Adrenal gland (tissue), 9 donors: ENCODE measurements at regions not wholly inside any gene's neighbourhood (a gene's known extent, or its start where the extent isn't known, plus 50 kb on each side); places are given as distances from the start of the nearest gene placed in this dataset.
"Not testable (repeated sequence)": the region's sequence is repeated elsewhere in the genome, so short reads cannot be mapped to it uniquely, and the experiment has no call there.

ENCODE experiments used
- DNase-seq, 7 donors: peaks; one replicate each; pipeline ENCODE4 v3.0.0-alpha.2; 2019 to 2020
- H3K27ac ChIP-seq, 5 donors: fragments of 200-600 bp; sonication (generic) in 4 of 5; 1 replicate in 3 of 5; 2 replicates in 2 of 5; pipeline versions ENCODE4 v1.5.1 to v1.8.0; 2016 to 2020; ENCODE audit warnings: mild to moderate bottlenecking in 1 of 5
- H3K27me3 ChIP-seq: fragments of 200-600 bp; 2 replicates; pipeline ENCODE4 v1.8.0; 2021
- H3K36me3 ChIP-seq, 2 donors: fragments of 200-600 bp; replicated peaks in 1 of 2; 1 replicate in 1 of 2; 2 replicates in 1 of 2; pipeline versions ENCODE4 v1.5.1 to v1.8.0; 2018 to 2022
- H3K4me1 ChIP-seq, 2 donors: fragments of 200-600 bp; replicated peaks in 1 of 2; 1 replicate in 1 of 2; 2 replicates in 1 of 2; pipeline versions ENCODE4 v1.5.1 to v1.8.0; 2018 to 2021
- H3K4me3 ChIP-seq, 4 donors: fragments of 200-600 bp; sonication (generic) in 3 of 4; one replicate each; pipeline ENCODE4 v1.5.1; 2016 to 2018
- H3K9me3 ChIP-seq, 3 donors: fragments of 200-600 bp; sonication (generic) in 1 of 3; replicated peaks in 1 of 3; 1 replicate in 2 of 3; 2 replicates in 1 of 3; pipeline versions ENCODE4 v1.5.1 to v1.8.0; 2016 to 2021
- CTCF ChIP-seq, 6 experiments: fragments of 450-650 bp in 4 of 6; fragments of 200-600 bp in 2 of 6; sonication (generic) in 1 of 6; IDR thresholded peaks; 1 replicate in 5 of 6; 2 replicates in 1 of 6; pipeline versions ENCODE4 v1.5.1 to v1.8.0; 2016 to 2021; ENCODE audit warnings: antibody characterized with exemption in 6 of 6, mild to moderate bottlenecking in 2 of 6, moderate library complexity in 1 of 6
- POLR2A ChIP-seq, 2 donors: fragments of 450-650 bp; IDR thresholded peaks; one replicate each; pipeline ENCODE4 v1.6.1; 2017; ENCODE audit warnings: antibody characterized with exemption in 2 of 2, mild to moderate bottlenecking in 2 of 2, moderate library complexity in 1 of 2
- WGBS, 4 donors: extraction: QIAGEN DNeasy Blood & Tissue Kit in 2 of 4; methylation state at CpG; one replicate each; pipeline versions ENCODE4 v1.1.5 to v1.1.7; 2013 to 2017; 5-methylcytosine and 5-hydroxymethylcytosine counted together
- intact Hi-C, 2 donors: fragments of 100-400 bp; cut with DNase I; formaldehyde crosslinking; loops; one replicate each; pipeline versions ENCODE4 v1.14.1 to v1.15.0; 2022 to 2023
- donor health status: healthy with polysubstance abuse.
- donor health status: Bipolar disorder and iron deficiency.
- donor health status: DM: yes; HTN: yes; CAD: no.
- donor health status: DM: no; HTN: no; CAD: no.
- donor health status: DM: no; HTN: no; CAD: no.

GRCh38 chr15:26069231-26069641 is 206.1 kb upstream of the ATP10A start:
- peaks cover 4% of the 10 kb centered on the region for H3K27me3 ChIP-seq
- no peak overlapping the region for H3K4me3 ChIP-seq
- H3K27ac ChIP-seq = no peak overlapping the region
- H3K4me1 ChIP-seq = no peaks in the 10 kb centered on the region
- no peaks in the 10 kb centered on the region for H3K36me3 ChIP-seq
- DNase-seq = no peak
- 42 to 76% (median 57%) methylated on average over 1 of the region's 1 CpG for WGBS, 4 donors
- TF ChIP-seq POLR2A (IDR thresholded peaks at IDR 0.05) (no peak), CTCF (IDR thresholded peaks at IDR 0.05) (no peak)
- no peaks in the 10 kb centered on the region for H3K9me3 ChIP-seq
- intact Hi-C loops = no loop called here

GRCh38 chr15:26066896-26067295 is 203.8 kb upstream of the ATP10A start:
- no peaks in the 10 kb centered on the region for H3K36me3 ChIP-seq
- intact Hi-C loops = no loop called here
- H3K9me3 ChIP-seq = no peaks in the 10 kb centered on the region
- no peaks in the 10 kb centered on the region for H3K4me1 ChIP-seq
- no peak overlapping the region for H3K4me3 ChIP-seq
- DNase-seq = no peak
- no peak overlapping the region for H3K27ac ChIP-seq
- TF ChIP-seq POLR2A (IDR thresholded peaks at IDR 0.05) = no peak
- no peak for TF ChIP-seq CTCF (IDR thresholded peaks at IDR 0.05)
- H3K27me3 ChIP-seq = peaks cover 4% of the 10 kb centered on the region
- 19 to 33% (median 25%) methylated on average over 2 of the region's 2 CpGs for WGBS, 4 donors

- no peak for DNase-seq
These were observed 202.6 kb upstream of the ATP10A start for GRCh38 chr15:26065723-26066122.

GRCh38 chr15:26061248-26061647 is 198.1 kb upstream of the ATP10A start:
- Histone ChIP-seq H3K36me3 (no peaks in the 10 kb centered on the region), H3K4me1 (no peaks in the 10 kb centered on the region), H3K9me3 (no peaks in the 10 kb centered on the region), H3K27ac (no peak overlapping the region), H3K4me3 (no peak overlapping the region), H3K27me3 (no peaks in the 10 kb centered on the region)
- no peak for TF ChIP-seq CTCF (IDR thresholded peaks at IDR 0.05)
- no peak for TF ChIP-seq POLR2A (IDR thresholded peaks at IDR 0.05)
- intact Hi-C loops = no loop called here
- DNase-seq = no peak
- 67 to 71% (median 68%) methylated on average over 4 of the region's 4 CpGs for WGBS, 4 donors

More at GRCh38 chr15:26065723-26066122, 202.6 kb upstream of the ATP10A start:
- TF ChIP-seq POLR2A (IDR thresholded peaks at IDR 0.05) (no peak), CTCF (IDR thresholded peaks at IDR 0.05) (no peak)
- Histone ChIP-seq H3K27ac (no peak overlapping the region), H3K27me3 (no peaks in the 10 kb centered on the region), H3K9me3 (no peaks in the 10 kb centered on the region), H3K4me3 (no peak overlapping the region), H3K36me3 (no peaks in the 10 kb centered on the region), H3K4me1 (no peaks in the 10 kb centered on the region)
- intact Hi-C loops = no loop called here
- WGBS, 4 donors = 76 to 89% (median 83%) methylated on average over 2 of the region's 2 CpGs

GRCh38 chr15:26056766-26057165 is 193.6 kb upstream of the ATP10A start:
- H3K27ac ChIP-seq, H3K4me3 ChIP-seq, intact Hi-C loops, H3K4me1 ChIP-seq, H3K27me3 ChIP-seq, DNase-seq, H3K36me3 ChIP-seq, H3K9me3 ChIP-seq: not testable (repeated sequence)
- WGBS, 4 donors = 89 to 99% (median 93%) methylated on average over 19 to 29 of the region's 29 CpGs
